SU-DHL-6 (cell line): ENCODE measurements at regions not wholly inside any gene's neighbourhood (a gene's known extent, or its start where the extent isn't known, plus 50 kb on each side); places are given as distances from the start of the nearest gene placed in this dataset.

ENCODE experiments used
- EZH2phosphoT487 ChIP-seq: fragments of 200-600 bp; sonication (generic), shearing (Covaris generic); conservative IDR thresholded peaks from 2 replicates; pipeline ENCODE4 v1.6.1; 2018; ENCODE audit warnings: mild to moderate bottlenecking, antibody characterized with exemption, low read length, moderate library complexity, mixed read lengths
- TF ChIP-seq, protein P1 (sequence below): fragments of 200-600 bp; sonication (generic); IDR thresholded peaks from one replicate; pipeline ENCODE4 v1.5.1; 2017; ENCODE audit warnings: antibody characterized with exemption, mild to moderate bottlenecking, low read length, moderate library complexity; ENCODE audit not compliant: insufficient read depth, poor library complexity, severe bottlenecking

DNA sequence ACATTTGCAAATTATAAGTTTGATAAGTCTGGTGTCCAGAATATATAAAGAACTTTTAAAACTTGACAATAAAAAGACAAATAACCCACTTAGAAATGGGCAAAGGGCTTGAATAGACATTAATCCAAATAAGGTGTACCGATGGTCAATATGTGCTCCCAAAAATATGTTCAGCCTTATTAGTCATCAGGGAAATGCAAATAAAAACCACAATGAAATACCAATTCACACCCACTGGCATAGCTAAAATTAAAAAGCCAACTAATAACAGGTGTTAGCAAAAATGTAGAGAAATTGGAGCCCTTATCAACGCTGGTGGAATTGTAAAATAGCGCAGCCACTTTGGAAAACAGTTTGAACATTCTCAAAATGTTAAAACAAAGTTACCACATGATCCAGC is 79.0 kb upstream of the SCG2 start:
- TF ChIP-seq, protein P1, sequence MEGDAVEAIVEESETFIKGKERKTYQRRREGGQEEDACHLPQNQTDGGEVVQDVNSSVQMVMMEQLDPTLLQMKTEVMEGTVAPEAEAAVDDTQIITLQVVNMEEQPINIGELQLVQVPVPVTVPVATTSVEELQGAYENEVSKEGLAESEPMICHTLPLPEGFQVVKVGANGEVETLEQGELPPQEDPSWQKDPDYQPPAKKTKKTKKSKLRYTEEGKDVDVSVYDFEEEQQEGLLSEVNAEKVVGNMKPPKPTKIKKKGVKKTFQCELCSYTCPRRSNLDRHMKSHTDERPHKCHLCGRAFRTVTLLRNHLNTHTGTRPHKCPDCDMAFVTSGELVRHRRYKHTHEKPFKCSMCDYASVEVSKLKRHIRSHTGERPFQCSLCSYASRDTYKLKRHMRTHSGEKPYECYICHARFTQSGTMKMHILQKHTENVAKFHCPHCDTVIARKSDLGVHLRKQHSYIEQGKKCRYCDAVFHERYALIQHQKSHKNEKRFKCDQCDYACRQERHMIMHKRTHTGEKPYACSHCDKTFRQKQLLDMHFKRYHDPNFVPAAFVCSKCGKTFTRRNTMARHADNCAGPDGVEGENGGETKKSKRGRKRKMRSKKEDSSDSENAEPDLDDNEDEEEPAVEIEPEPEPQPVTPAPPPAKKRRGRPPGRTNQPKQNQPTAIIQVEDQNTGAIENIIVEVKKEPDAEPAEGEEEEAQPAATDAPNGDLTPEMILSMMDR, result no peak
- no peak for TF ChIP-seq EZH2phosphoT487
